NCI-H345 (cell line): ENCODE measurements at regions not wholly inside any gene's neighbourhood (a gene's known extent, or its start where the extent isn't known, plus 50 kb on each side); places are given as distances from the start of the nearest gene placed in this dataset.
"Not testable (repeated sequence)": the region's sequence is repeated elsewhere in the genome, so short reads cannot be mapped to it uniquely, and the experiment has no call there.

ENCODE experiments used
- DNase-seq: peaks from one replicate; lab custom pipeline; 2025; lab: John Stamatoyannopoulos, UW

GRCh38 chr6:147674099-147674498 is 165.6 kb downstream of the SAMD5 start:
- no peak for DNase-seq

- no peak for DNase-seq
Observed at GRCh38 chr6:147674794-147675193, 166.3 kb downstream of the SAMD5 start.

GRCh38 chr6:147675281-147675680 is 166.8 kb downstream of the SAMD5 start:
- no peak for DNase-seq

GRCh38 chr6:147676495-147677199 is 168.2 kb downstream of the SAMD5 start:
- no peak for DNase-seq

GRCh38 chr6:147677647-147678046 is 169.2 kb downstream of the SAMD5 start:
- DNase-seq = no peak

- no peak for DNase-seq
Observed at GRCh38 chr6:147678253-147678652, 169.8 kb downstream of the SAMD5 start.

GRCh38 chr6:147684906-147685305 is 176.4 kb downstream of the SAMD5 start:
- no peak for DNase-seq

GRCh38 chr6:147689398-147689797 is 180.9 kb downstream of the SAMD5 start:
- no peak for DNase-seq

GRCh38 chr6:147691446-147691845 is 183.0 kb downstream of the SAMD5 start:
- DNase-seq = no peak

GRCh38 chr6:147693181-147693580 is 184.7 kb downstream of the SAMD5 start:
- DNase-seq = no peak

GRCh38 chr6:147694556-147694955 is 186.1 kb downstream of the SAMD5 start:
- not testable (repeated sequence) for DNase-seq

GRCh38 chr6:147695819-147696218 is 187.3 kb downstream of the SAMD5 start:
- no peak for DNase-seq

GRCh38 chr6:147699140-147699539 is 190.7 kb downstream of the SAMD5 start:
- DNase-seq = no peak

GRCh38 chr6:147699637-147700036 is 191.1 kb downstream of the SAMD5 start:
- DNase-seq = no peak

- no peak for DNase-seq
Observed at GRCh38 chr6:147700436-147701209, 192.1 kb downstream of the SAMD5 start.

- DNase-seq = no peak
Observed at GRCh38 chr6:147704691-147705090, 196.2 kb downstream of the SAMD5 start.

- no peak for DNase-seq
Observed at GRCh38 chr6:147707524-147707923, 199.0 kb downstream of the SAMD5 start.

GRCh38 chr6:147708170-147708569 is 199.7 kb downstream of the SAMD5 start:
- DNase-seq = no peak

GRCh38 chr6:147709396-147710272 is 201.1 kb downstream of the SAMD5 start:
- DNase-seq = no peak

GRCh38 chr6:147710890-147711289 is 202.4 kb downstream of the SAMD5 start:
- no peak for DNase-seq

GRCh38 chr6:147711476-147711875 is 203.0 kb downstream of the SAMD5 start:
- no peak for DNase-seq

- no peak for DNase-seq
Observed at GRCh38 chr6:147712841-147713240, 204.4 kb downstream of the SAMD5 start.

- DNase-seq = no peak
Observed at GRCh38 chr6:147715035-147715434, 206.5 kb downstream of the SAMD5 start.
